ENCODE measurements at regions not wholly inside any gene's neighbourhood (a gene's known extent, or its start where the extent isn't known, plus 50 kb on each side); places are given as distances from the start of the nearest gene placed in this dataset.

- DNase-seq: no peak
These were observed 976.9 kb upstream of the MBL2 start for GRCh38 chr10:53749439-53749838.

- DNase-seq: no peak
These were observed 975.7 kb upstream of the MBL2 start for GRCh38 chr10:53748319-53748718.

- DNase-seq: no peak
These were observed 972.2 kb upstream of the MBL2 start for GRCh38 chr10:53744746-53745145.

- no peak for DNase-seq
These were observed 971.6 kb upstream of the MBL2 start for GRCh38 chr10:53744176-53744575.

- DNase-seq: no peak
These were observed 964.5 kb upstream of the MBL2 start for GRCh38 chr10:53737132-53737531.

- DNase-seq: no peak
These were observed 954.3 kb upstream of the MBL2 start for GRCh38 chr10:53726921-53727320.

GRCh38 chr10:53724581-53724980 is 952.0 kb upstream of the MBL2 start:
- no peak for DNase-seq

- DNase-seq: no peak
These were observed 947.1 kb upstream of the MBL2 start for GRCh38 chr10:53719658-53720057.

- DNase-seq: no peak
These were observed 943.6 kb upstream of the MBL2 start for GRCh38 chr10:53716156-53716555.

- DNase-seq: no peak
These were observed 940.8 kb upstream of the MBL2 start for GRCh38 chr10:53713431-53713830.

- no peak for DNase-seq
These were observed 929.9 kb upstream of the MBL2 start for GRCh38 chr10:53702489-53702888.

- no peak for DNase-seq
These were observed 928.6 kb upstream of the MBL2 start for GRCh38 chr10:53701213-53701612.

- DNase-seq: no peak
These were observed 927.7 kb upstream of the MBL2 start for GRCh38 chr10:53700278-53700677.

GRCh38 chr10:53699684-53700083 is 927.1 kb upstream of the MBL2 start:
- no peak for DNase-seq

GRCh38 chr10:53699231-53699630 is 926.6 kb upstream of the MBL2 start:
- no peak for DNase-seq

- no peak for DNase-seq
These were observed 924.5 kb upstream of the MBL2 start for GRCh38 chr10:53697038-53697437.

- DNase-seq: no peak
These were observed 918.1 kb upstream of the MBL2 start for GRCh38 chr10:53690524-53691240.

- no peak for DNase-seq
These were observed 915.2 kb upstream of the MBL2 start for GRCh38 chr10:53687800-53688199.

GRCh38 chr10:53682885-53683284 is 910.3 kb upstream of the MBL2 start:
- no peak for DNase-seq

- DNase-seq: no peak
These were observed 909.9 kb upstream of the MBL2 start for GRCh38 chr10:53682458-53682857.

- no peak for DNase-seq
These were observed 907.1 kb upstream of the MBL2 start for GRCh38 chr10:53679666-53680065.

- DNase-seq: no peak
These were observed 902.6 kb upstream of the MBL2 start for GRCh38 chr10:53675177-53675576.

GRCh38 chr10:53667063-53667462 is 894.5 kb upstream of the MBL2 start:
- no peak for DNase-seq

GRCh38 chr10:53664282-53665019 is 891.9 kb upstream of the MBL2 start:
- no peak for DNase-seq
